K562 (cell line): ENCODE measurements at regions not wholly inside any gene's neighbourhood (a gene's known extent, or its start where the extent isn't known, plus 50 kb on each side); places are given as distances from the start of the nearest gene placed in this dataset.

Experiments used
- ATAC-seq: fragments of 200-7000 bp; cut with Tn5 transposase; 3 replicates; pipeline ENCODE4 v1.9.1; 2020; ENCODE audit warnings: moderate library complexity
- BruUV-seq: library from RNA; stranded (reverse); fragments of 400-500 nt; replicated peaks from 2 replicates; lab custom pipeline; 2021; lab: Mats Ljungman, UMichigan
- CTCF ChIA-PET: fragments of 300-600 bp; formaldehyde crosslinking; extraction: SDS; loops from one replicate; lab custom pipeline; 2021; ENCODE audit warnings: low intra/inter-chr PET ratio; lab: Yijun Ruan, JAX
- POLR2A ChIA-PET: fragments of 300-600, 350-650 bp; sonication (Branson Sonifier 250); formaldehyde crosslinking; extraction: SDS; loops from one replicate; lab custom pipeline; 2021; ENCODE audit warnings: antibody characterized with exemption, inconsistent platforms; lab: Yijun Ruan, JAX
- DNase-seq, 4 experiments: peaks; one replicate each; pipeline versions ENCODE4 v3.0.0 to v3.0.0-alpha.2; 2011 to 2018; ENCODE audit warnings: low spot score in 3 of 4, mixed read lengths in 3 of 4; ENCODE audit errors: extremely low read depth in 1 of 4
- FAIRE-seq: peaks from 2 replicates; lab custom pipeline; 2011; peaks lifted over from hg19 to GRCh38; lab: Jason Lieb, UNC
- H2AFZ ChIP-seq: 2 replicates; pipeline ENCODE4 v1.6.0; 2011; ENCODE audit warnings: low read depth, low read length, control low read depth, inconsistent platforms
- H3K27ac ChIP-seq: fragments of 200-600 bp; 3 replicates; pipeline ENCODE4 v1.8.0; 2011; ENCODE audit warnings: low read depth, mild to moderate bottlenecking, control low read depth, inconsistent platforms, low read length, moderate library complexity, mixed read lengths; ENCODE audit errors: extremely low read depth
- H3K27me3 ChIP-seq, 2 experiments: fragments of 300-600 bp in 1 of 2; 2 replicates in 1 of 2; 3 replicates in 1 of 2; pipeline versions ENCODE4 v1.6.0 to v1.8.0; 2011; ENCODE audit warnings: inconsistent platforms in 2 of 2, low read length in 2 of 2, mild to moderate bottlenecking in 1 of 2, mixed read lengths in 1 of 2, moderate library complexity in 1 of 2; ENCODE audit not compliant: control insufficient read depth in 2 of 2, insufficient read depth in 2 of 2
- H3K36me3 ChIP-seq: fragments of 300-600 bp; 3 replicates; pipeline ENCODE4 v1.8.0; 2011; ENCODE audit warnings: mild to moderate bottlenecking, low read length, inconsistent platforms; ENCODE audit not compliant: control insufficient read depth, insufficient read depth
- H3K4me1 ChIP-seq, 2 experiments: fragments of 200-600 bp in 1 of 2; replicated peaks in 1 of 2; 2 replicates in 1 of 2; 3 replicates in 1 of 2; pipeline versions ENCODE4 v1.5.1 to v1.8.0; 2011; ENCODE audit warnings: inconsistent platforms in 2 of 2, low read length in 2 of 2, mild to moderate bottlenecking in 1 of 2, mixed read lengths in 1 of 2, moderate library complexity in 1 of 2; ENCODE audit not compliant: control insufficient read depth in 2 of 2, insufficient read depth in 2 of 2
- H3K4me2 ChIP-seq: 2 replicates; pipeline ENCODE4 v1.6.1; 2011; ENCODE audit warnings: low read length, control low read depth, inconsistent platforms, mixed read lengths; ENCODE audit not compliant: insufficient read depth
- H3K4me3 ChIP-seq: fragments of 200-600 bp; sonication (generic), shearing (Covaris generic); 2 replicates; pipeline ENCODE4 v1.5.1; 2016; ENCODE audit warnings: control low read depth, inconsistent platforms
- H3K79me2 ChIP-seq: fragments of 200-600 bp; 3 replicates; pipeline ENCODE4 v1.8.0; 2011; ENCODE audit warnings: low read length, inconsistent platforms; ENCODE audit not compliant: control insufficient read depth, insufficient read depth
- H3K9ac ChIP-seq, 2 experiments: 2 replicates each; pipeline versions ENCODE4 v1.6.0 to v1.6.1; 2011; ENCODE audit warnings: low read depth in 2 of 2, low read length in 2 of 2, control low read depth in 1 of 2, inconsistent platforms in 1 of 2, mild to moderate bottlenecking in 1 of 2, mixed read lengths in 1 of 2; ENCODE audit not compliant: insufficient read depth in 1 of 2
- H3K9me1 ChIP-seq: one replicate; pipeline ENCODE4 v1.6.0; 2011; ENCODE audit warnings: inconsistent platforms, mild to moderate bottlenecking, low read length, moderate library complexity; ENCODE audit not compliant: control insufficient read depth, insufficient read depth
- H3K9me3 ChIP-seq: replicated peaks from 2 replicates; pipeline ENCODE4 v1.5.1; 2011; ENCODE audit warnings: low read depth, low read length, inconsistent platforms; ENCODE audit not compliant: control insufficient read depth, insufficient read depth
- H4K20me1 ChIP-seq: replicated peaks from 2 replicates; pipeline ENCODE4 v1.6.1; 2011; ENCODE audit warnings: low read length, inconsistent platforms, mixed read lengths; ENCODE audit not compliant: control insufficient read depth, insufficient read depth
- CHD2 ChIP-seq: IDR thresholded peaks from 2 replicates; pipeline ENCODE4 v1.6.1; 2011; ENCODE audit warnings: low read depth, low read length
- E2F6 ChIP-seq, 2 experiments: IDR thresholded peaks; 2 replicates each; pipeline ENCODE4 v1.6.1; 2011; ENCODE audit warnings: borderline replicate concordance in 1 of 2, control low read depth in 1 of 2, low read depth in 1 of 2, low read length in 1 of 2, mild to moderate bottlenecking in 1 of 2, mixed read lengths in 1 of 2, moderate library complexity in 1 of 2; ENCODE audit not compliant: insufficient read depth in 1 of 2, insufficient read length in 1 of 2, poor library complexity in 1 of 2, severe bottlenecking in 1 of 2; ENCODE audit errors: extremely low read depth in 1 of 2
- FOXA1 ChIP-seq: fragments of 450-650 bp; IDR thresholded peaks from 2 replicates; pipeline ENCODE4 v1.6.1; 2016; ENCODE audit warnings: mild to moderate bottlenecking, borderline replicate concordance
- FOXJ3 ChIP-seq: sonication (generic); formaldehyde crosslinking; IDR thresholded peaks from 2 replicates; pipeline ENCODE4 v1.4.0; 2020; ENCODE audit warnings: mild to moderate bottlenecking, missing genetic modification reagents
- HCFC1 ChIP-seq: IDR thresholded peaks from 2 replicates; pipeline ENCODE4 v1.6.1; 2012; ENCODE audit warnings: low read depth, low read length, improper control_type of control experiment
- NCOA1 ChIP-seq: fragments of 450-650 bp; IDR thresholded peaks from 2 replicates; pipeline ENCODE4 v1.6.1; 2016; ENCODE audit warnings: low read depth
- NELFE ChIP-seq: IDR thresholded peaks from 2 replicates; pipeline ENCODE4 v1.6.1; 2011; ENCODE audit warnings: mild to moderate bottlenecking; ENCODE audit not compliant: insufficient read depth, insufficient read length
- NFE2 ChIP-seq: IDR thresholded peaks from 2 replicates; pipeline ENCODE4 v1.6.1; 2014; ENCODE audit warnings: antibody characterized with exemption, low read depth
- PHB ChIP-seq: fragments of 250-450 bp; sonication (Bioruptor Pico); IDR thresholded peaks from 2 replicates; pipeline ENCODE4 v1.5.0; 2021
- SPI1 ChIP-seq: IDR thresholded peaks from 2 replicates; pipeline ENCODE4 v1.6.1; 2011; ENCODE audit warnings: low read depth, low read length, control low read depth, borderline replicate concordance
- ZNF407 ChIP-seq: fragments of 450-650 bp; IDR thresholded peaks from 2 replicates; pipeline ENCODE4 v1.6.1; 2016; ENCODE audit warnings: low read depth
- ZNF445 ChIP-seq: fragments of 250-450 bp; sonication (Bioruptor Pico); IDR thresholded peaks from 2 replicates; pipeline ENCODE4 v1.4.0; 2020; ENCODE audit warnings: low read depth, mild to moderate bottlenecking, moderate library complexity
- WGBS: fragments of 100-300 bp; shearing (Covaris generic); methylation state at CpG from one replicate; pipeline ENCODE4 v1.1.6; 2016; ENCODE audit warnings: low coverage, mixed read lengths; ENCODE audit not compliant: insufficient coverage; ENCODE audit errors: missing lambda C conversion rate; 5-methylcytosine and 5-hydroxymethylcytosine counted together
- in situ Hi-C: fragments of 300-500 bp; cut with MboI; formaldehyde crosslinking; loops from 4 replicates; pipeline ENCODE4 v1.15.0; 2018; ENCODE audit warnings: inconsistent platforms, mixed read lengths
- intact Hi-C: fragments of 100-400 bp; cut with micrococcal nuclease; formaldehyde crosslinking; loops from 2 replicates; pipeline ENCODE4 v1.14.2; 2022

GRCh38 chr17:37847811-37848331 is 76.3 kb upstream of the TBC1D3K start:
- DNase-seq (no peak), ATAC-seq (no peak), FAIRE-seq (no peak)
- H3K36me3 ChIP-seq: no peaks in the 10 kb centered on the region
- ChIA-PET CTCF (no interaction called here), POLR2A (no interaction called here)
- no peak overlapping the region for H3K4me3 ChIP-seq
- no peaks in the 10 kb centered on the region for H3K79me2 ChIP-seq
- 47% methylated on average over 12 of the region's 12 CpGs for WGBS
- no peak overlapping the region for H3K27ac ChIP-seq
- H3K9me1 ChIP-seq: no peaks in the 10 kb centered on the region
- H4K20me1 ChIP-seq: no peaks in the 10 kb centered on the region
- peaks cover 2 to 7% of the 10 kb centered on the region in 2 experiments; a peak in 2 of 5 replicates for H3K4me1 ChIP-seq
- TF ChIP-seq NFE2: no peak
- TF ChIP-seq ZNF445 (CRISPR knock-in tag): no peak
- no peak for TF ChIP-seq HCFC1
- TF ChIP-seq ZNF407: no peak
- no peak for TF ChIP-seq E2F6 (IDR thresholded peaks at IDR 0.05; ENCODE audit: borderline replicate concordance in 1 of 2, extremely low read depth in 1 of 2, insufficient read depth in 1 of 2, insufficient read length in 1 of 2, low read depth in 1 of 2, low read length in 1 of 2, poor library complexity in 1 of 2, severe bottlenecking in 1 of 2)
- no peak for TF ChIP-seq CHD2
- no peak for TF ChIP-seq NELFE
- no peak for TF ChIP-seq NCOA1
- no peak for TF ChIP-seq PHB (CRISPR knock-in tag)
- no peak for TF ChIP-seq SPI1
- TF ChIP-seq FOXA1: no peak
- no peak for TF ChIP-seq FOXJ3 (CRISPR knock-in tag)
- intact Hi-C loops (loop anchor here (10.0 kb wide), 1 partner anchor 53 kb away; no protein-coding TSS in a partner anchor), in situ Hi-C loops (no loop called here)
- no peak overlapping the region for H2AFZ ChIP-seq
- peaks cover 6 to 7% of the 10 kb centered on the region in 2 experiments; a peak in 4 of 5 replicates for H3K27me3 ChIP-seq
- BruUV-seq: no TSS peak
- H3K9me3 ChIP-seq: no peaks in the 10 kb centered on the region
- H3K9ac ChIP-seq: no peak overlapping the region
- H3K4me2 ChIP-seq: no peak overlapping the region
